ENCODE measurements at regions not wholly inside any gene's neighbourhood (a gene's known extent, or its start where the extent isn't known, plus 50 kb on each side); places are given as distances from the start of the nearest gene placed in this dataset.

DNA sequence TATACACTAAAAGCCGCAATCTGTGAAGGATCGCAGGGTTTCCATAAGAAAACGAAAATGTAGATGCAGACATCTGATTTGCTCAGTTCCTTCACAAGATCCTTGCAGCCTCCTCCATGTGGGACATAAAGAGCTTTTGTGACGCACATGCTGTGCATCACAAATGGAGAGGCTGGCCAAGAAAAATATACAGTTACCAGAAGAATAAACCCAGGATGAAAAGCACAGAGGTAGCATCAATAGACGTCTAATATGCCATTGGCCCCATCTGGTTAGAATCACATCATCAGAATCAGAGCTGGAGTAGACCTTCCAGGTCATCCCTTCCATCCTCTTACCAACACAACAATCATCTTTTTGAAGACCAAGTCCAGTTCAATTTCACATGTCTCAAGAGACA is 517.4 kb downstream of the RAB28 start:
- TF ChIP-seq ZBTB44 (tag by site-specific recombination; IDR thresholded peaks at IDR 0.05) = no peak
- TF ChIP-seq ZNF350 (tag by site-specific recombination; IDR thresholded peaks at IDR 0.05) = no peak
- TF ChIP-seq ZNF18 (tag by site-specific recombination; IDR thresholded peaks at IDR 0.05) = no peak
- no peak for TF ChIP-seq ZSCAN5A (tag by site-specific recombination; IDR thresholded peaks at IDR 0.05)
- no peak for TF ChIP-seq ZNF24 (tag by site-specific recombination; IDR thresholded peaks at IDR 0.05)
- no peak for TF ChIP-seq ZNF530 (tag by site-specific recombination; IDR thresholded peaks at IDR 0.05; ENCODE audit: low read depth)
- no peak for TF ChIP-seq ZNF398 (tag by site-specific recombination; IDR thresholded peaks at IDR 0.05)
- TF ChIP-seq ZBTB20 (tag by site-specific recombination; IDR thresholded peaks at IDR 0.05) = no peak
- TF ChIP-seq ZNF549 (tag by site-specific recombination; IDR thresholded peaks at IDR 0.05) = no peak
- no peak for TF ChIP-seq ZFP37 (tag by site-specific recombination; IDR thresholded peaks at IDR 0.05)
- TF ChIP-seq ZSCAN16 (tag by site-specific recombination; IDR thresholded peaks at IDR 0.05) = no peak
- POLR2A ChIA-PET = no interaction called here

DNA sequence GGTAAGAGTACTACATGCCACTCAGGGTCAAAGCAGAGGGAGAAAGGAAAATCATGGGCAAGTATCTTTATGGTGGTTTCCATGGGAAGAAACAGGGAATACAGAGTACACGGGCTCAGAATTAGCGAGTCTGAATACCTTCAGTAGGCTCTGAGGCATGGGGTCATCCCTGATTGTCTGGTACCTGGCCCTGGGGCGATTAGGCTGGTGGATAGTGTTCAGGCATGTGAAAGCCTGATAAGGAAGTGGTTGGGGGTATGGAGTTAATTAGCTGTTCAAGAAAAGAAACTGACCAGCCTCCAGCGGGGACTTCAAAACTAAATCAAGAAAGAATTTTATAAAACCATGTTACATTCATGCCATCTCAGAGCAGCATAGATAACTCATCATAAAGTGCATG is 518.8 kb downstream of the RAB28 start:
- Histone ChIP-seq H3K9me3 (ENCODE audit: control insufficient read depth, insufficient read depth, low read depth, low read length) (no peaks in the 10 kb centered on the region), H3K4me1 (ENCODE audit: control insufficient read depth, insufficient read depth, low read length) (no peaks in the 10 kb centered on the region), H3K4me3 (ENCODE audit: low read depth, low read length) (no peak overlapping the region), H3K27ac (ENCODE audit: extremely low read depth, low read depth, low read length) (no peak overlapping the region), H3K36me3 (ENCODE audit: control insufficient read depth in 2 of 2, insufficient read depth in 1 of 2, low read length in 2 of 2) (no peaks in the 10 kb centered on the region)
- ChIA-PET CTCF (no interaction called here), POLR2A (no interaction called here)
- TF ChIP-seq ZNF157 (tag by site-specific recombination; IDR thresholded peaks at IDR 0.05) = peak; percentile 48; the same call in 1 of the 2 replicates
- TF ChIP-seq ZNF48 (tag by site-specific recombination; IDR thresholded peaks at IDR 0.05) = no peak

More for the DNA sequence above, 517.4 kb downstream of the RAB28 start:
- Histone ChIP-seq H3K4me3 (ENCODE audit: low read depth, low read length) (no peak overlapping the region), H3K9me3 (ENCODE audit: control insufficient read depth, insufficient read depth, low read depth, low read length) (no peaks in the 10 kb centered on the region), H3K36me3 (ENCODE audit: control insufficient read depth in 2 of 2, insufficient read depth in 1 of 2, low read length in 2 of 2) (no peaks in the 10 kb centered on the region), H3K27ac (ENCODE audit: extremely low read depth, low read depth, low read length) (no peak overlapping the region), H3K4me1 (ENCODE audit: control insufficient read depth, insufficient read depth, low read length) (no peaks in the 10 kb centered on the region)
- CTCF ChIA-PET = no interaction called here

DNA sequence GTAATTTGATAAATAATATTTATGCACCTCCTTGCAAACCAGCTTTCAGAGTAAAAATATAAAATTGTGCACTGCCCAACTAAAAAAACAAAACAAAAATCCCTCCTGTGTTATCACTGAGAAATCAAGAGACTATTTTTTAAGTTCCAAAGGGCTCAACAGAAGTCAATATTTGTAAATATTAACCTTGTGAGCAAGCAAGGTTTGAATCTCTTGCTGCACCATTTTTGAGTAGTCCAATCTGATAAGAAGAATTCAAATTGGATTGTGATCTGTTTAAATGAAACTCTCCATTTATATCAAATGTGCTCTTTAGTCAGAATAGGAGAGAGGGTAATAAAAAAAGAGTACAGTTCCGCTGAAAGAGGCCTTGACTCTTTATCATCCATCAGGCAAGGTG is 520.2 kb downstream of the RAB28 start:
- TF ChIP-seq ZNF785 (tag by site-specific recombination; IDR thresholded peaks at IDR 0.05) = no peak
- H3K36me3 ChIP-seq (ENCODE audit: control insufficient read depth in 2 of 2, insufficient read depth in 1 of 2, low read length in 2 of 2) = no peaks in the 10 kb centered on the region
- no peaks in the 10 kb centered on the region for H3K9me3 ChIP-seq (ENCODE audit: control insufficient read depth, insufficient read depth, low read depth, low read length)
- ChIA-PET CTCF (interaction anchor here (0.6 kb wide), 1 partner anchor 1241 kb away, joined by 3 read pairs; no protein-coding TSS in a partner anchor), POLR2A (no interaction called here)
- H3K4me3 ChIP-seq (ENCODE audit: low read depth, low read length) = no peak overlapping the region
- no peaks in the 10 kb centered on the region for H3K4me1 ChIP-seq (ENCODE audit: control insufficient read depth, insufficient read depth, low read length)
- H3K27ac ChIP-seq (ENCODE audit: extremely low read depth, low read depth, low read length) = no peak overlapping the region
